Lower leg skin (tissue), 4 donors: ENCODE measurements at regions not wholly inside any gene's neighbourhood (a gene's known extent, or its start where the extent isn't known, plus 50 kb on each side); places are given as distances from the start of the nearest gene placed in this dataset.
A peak's percentile ranks its signal among the peaks of the same experiment; 100 is the strongest.

Experiments used
- DNase-seq, 2 donors: peaks; one replicate each; pipeline ENCODE4 v3.0.0-alpha.2; 2019; ENCODE audit warnings: low spot score in 2 of 2
- H3K4me3 ChIP-seq: fragments of 200-600 bp; sonication (generic); 2 replicates; pipeline ENCODE4 v1.5.1; 2017; ENCODE audit warnings: mild to moderate bottlenecking, low read depth; ENCODE audit not compliant: poor library complexity, severe bottlenecking
- POLR2A ChIP-seq, 2 donors: fragments of 450-650 bp; IDR thresholded peaks; one replicate each; pipeline ENCODE4 v1.6.1; 2016 to 2017; ENCODE audit warnings: antibody characterized with exemption in 2 of 2, mild to moderate bottlenecking in 1 of 2, moderate library complexity in 1 of 2
- WGBS, 2 donors: methylation state at CpG; one replicate each; pipeline ENCODE4 v1.1.5; 2018; 5-methylcytosine and 5-hydroxymethylcytosine counted together
- intact Hi-C: fragments of 100-400 bp; cut with DNase I; formaldehyde crosslinking; loops from one replicate; pipeline ENCODE4 v1.15.0; 2023; ENCODE audit warnings: low total_unique reads
- TF ChIP-seq, protein P1 (sequence below), 3 donors: fragments of 450-650 bp; IDR thresholded peaks; one replicate each; pipeline ENCODE4 v1.5.1; 2016; ENCODE audit warnings: antibody characterized with exemption in 3 of 3, mild to moderate bottlenecking in 3 of 3, moderate library complexity in 2 of 3

DNA sequence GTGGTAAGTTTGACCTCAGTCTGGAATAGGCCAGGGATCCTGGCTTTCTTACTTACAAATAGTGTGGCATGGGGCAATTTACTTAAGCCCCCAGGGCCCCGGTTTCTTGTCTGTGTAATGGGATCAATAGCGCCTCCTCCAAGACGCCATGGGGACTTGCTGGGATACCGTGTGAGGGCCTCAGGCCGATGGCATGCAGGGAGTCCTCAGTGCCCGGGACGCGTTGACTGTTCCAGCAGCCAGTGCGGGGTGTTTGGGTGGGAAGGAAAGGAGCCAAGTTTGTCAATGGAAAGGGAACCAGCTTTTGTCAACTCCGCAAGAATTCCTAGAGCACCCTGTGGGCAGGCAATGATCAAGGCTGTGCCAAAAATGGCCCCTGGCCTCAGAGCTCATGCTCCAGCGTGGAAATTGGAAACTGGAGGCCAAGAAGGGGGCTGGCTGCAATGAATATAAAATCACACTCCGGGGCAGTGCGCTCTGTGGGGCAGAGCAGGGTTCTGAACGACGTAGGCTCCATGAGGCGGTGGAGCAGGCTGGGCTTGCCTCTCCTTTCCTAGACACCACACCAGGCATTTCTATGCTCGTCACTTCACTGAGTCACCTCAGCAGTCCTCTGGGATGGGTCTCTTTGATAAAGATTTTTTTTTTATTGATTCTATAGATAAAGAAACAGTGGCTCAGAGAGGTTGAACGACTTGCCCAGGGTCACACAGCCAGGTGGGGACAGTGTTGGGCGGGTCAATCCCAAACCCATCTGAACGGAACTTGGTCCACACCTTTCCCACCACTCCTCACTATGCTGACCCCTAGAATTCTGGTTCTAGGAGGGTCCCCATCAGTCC, 56.7 kb upstream of the ASAP2 start:
- TF ChIP-seq, protein P1, sequence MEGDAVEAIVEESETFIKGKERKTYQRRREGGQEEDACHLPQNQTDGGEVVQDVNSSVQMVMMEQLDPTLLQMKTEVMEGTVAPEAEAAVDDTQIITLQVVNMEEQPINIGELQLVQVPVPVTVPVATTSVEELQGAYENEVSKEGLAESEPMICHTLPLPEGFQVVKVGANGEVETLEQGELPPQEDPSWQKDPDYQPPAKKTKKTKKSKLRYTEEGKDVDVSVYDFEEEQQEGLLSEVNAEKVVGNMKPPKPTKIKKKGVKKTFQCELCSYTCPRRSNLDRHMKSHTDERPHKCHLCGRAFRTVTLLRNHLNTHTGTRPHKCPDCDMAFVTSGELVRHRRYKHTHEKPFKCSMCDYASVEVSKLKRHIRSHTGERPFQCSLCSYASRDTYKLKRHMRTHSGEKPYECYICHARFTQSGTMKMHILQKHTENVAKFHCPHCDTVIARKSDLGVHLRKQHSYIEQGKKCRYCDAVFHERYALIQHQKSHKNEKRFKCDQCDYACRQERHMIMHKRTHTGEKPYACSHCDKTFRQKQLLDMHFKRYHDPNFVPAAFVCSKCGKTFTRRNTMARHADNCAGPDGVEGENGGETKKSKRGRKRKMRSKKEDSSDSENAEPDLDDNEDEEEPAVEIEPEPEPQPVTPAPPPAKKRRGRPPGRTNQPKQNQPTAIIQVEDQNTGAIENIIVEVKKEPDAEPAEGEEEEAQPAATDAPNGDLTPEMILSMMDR (IDR thresholded peaks at IDR 0.05), result no peak
- TF ChIP-seq POLR2A (IDR thresholded peaks at IDR 0.05), result no peak
- DNase-seq, result no peak
- intact Hi-C loops, result no loop called here
- H3K4me3 ChIP-seq, result no peak overlapping the region
- WGBS, 2 donors, result 81 to 86% methylated on average over 20 of the region's 20 CpGs

DNA sequence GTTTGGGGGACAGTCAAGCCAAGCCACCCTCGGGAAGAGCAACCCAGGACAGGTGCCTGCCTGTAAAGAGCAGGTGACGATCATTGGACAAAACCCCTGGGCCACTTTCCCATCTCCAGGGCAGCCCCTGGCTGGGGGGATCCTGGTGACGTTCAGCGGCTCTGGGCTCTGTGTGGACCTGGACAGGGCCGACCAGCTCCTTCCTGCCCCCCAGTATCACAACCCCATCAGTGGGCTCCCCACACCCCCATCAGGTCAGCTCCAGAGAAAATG, 57.3 kb upstream of the ASAP2 start:
- no peak for DNase-seq
- intact Hi-C loops, result no loop called here

DNA sequence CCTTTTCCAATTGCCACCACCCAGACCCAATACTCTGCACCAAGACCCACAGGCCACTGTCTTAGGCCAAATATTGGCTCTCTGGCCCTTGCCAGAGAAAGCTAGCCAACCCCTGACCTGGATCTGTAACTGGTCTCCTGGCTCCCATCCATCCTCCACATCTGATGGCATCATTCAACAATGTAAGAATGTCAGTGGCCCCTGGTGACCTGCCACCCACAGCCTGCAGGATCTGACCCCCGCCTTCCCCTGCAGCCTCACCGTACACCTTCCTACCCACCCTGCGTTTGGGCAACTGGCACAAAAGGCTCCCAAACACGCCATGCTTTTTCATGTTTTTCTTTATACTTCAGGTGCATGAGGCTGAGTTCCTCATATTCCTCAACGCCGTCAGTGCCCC, 60.0 kb upstream of the ASAP2 start:
- intact Hi-C loops, result no loop called here
- DNase-seq, result no peak
- no peak for TF ChIP-seq POLR2A (IDR thresholded peaks at IDR 0.05)
- TF ChIP-seq, protein P1 (IDR thresholded peaks at IDR 0.05), result no peak
- 76 to 94% methylated on average over 6 of the region's 6 CpGs for WGBS, 2 donors
- no peak overlapping the region for H3K4me3 ChIP-seq

More for the DNA sequence above, 57.3 kb upstream of the ASAP2 start:
- TF ChIP-seq, protein P1 (IDR thresholded peaks at IDR 0.05), result no peak
- TF ChIP-seq POLR2A (IDR thresholded peaks at IDR 0.05), result no peak
- H3K4me3 ChIP-seq, result no peak overlapping the region
- 95 to 96% methylated on average over 5 of the region's 5 CpGs for WGBS, 2 donors

DNA sequence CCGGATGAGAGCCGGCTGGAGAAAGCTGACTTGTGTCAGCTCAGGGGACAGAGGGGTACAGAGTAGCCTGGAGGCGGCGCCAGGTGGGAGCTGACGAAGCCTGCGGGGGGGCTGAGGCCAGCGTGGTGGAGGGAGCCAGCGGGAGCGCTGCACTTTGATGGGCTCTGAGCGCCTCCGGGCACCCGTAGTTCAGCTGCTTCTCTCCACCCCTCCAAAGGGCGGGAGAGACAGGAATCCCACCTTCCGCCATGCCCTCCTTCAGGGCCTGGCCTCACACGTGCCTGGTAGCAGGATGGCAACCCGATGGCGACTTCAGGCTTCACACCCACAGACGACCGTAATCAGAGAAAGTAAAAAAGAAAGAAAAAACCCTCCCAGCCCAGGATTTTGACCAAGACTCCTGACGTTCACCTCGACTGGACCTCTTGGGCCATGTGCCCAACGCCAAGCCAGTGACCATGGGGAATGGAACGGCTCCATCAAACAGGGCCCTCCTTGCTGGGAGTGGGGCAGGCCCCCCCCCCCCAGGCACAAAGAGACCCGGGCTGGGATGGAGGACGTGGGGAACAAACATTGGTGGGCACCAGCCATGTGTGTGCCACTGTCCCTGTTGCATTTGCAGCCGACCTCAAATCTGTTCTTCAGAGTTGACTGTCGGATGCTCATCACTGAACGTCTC, 60.7 kb upstream of the ASAP2 start:
- no peak for TF ChIP-seq POLR2A (IDR thresholded peaks at IDR 0.05)
- TF ChIP-seq, protein P1 (IDR thresholded peaks at IDR 0.05), result no peak
- WGBS, 2 donors, result 91% methylated on average over 28 of the region's 28 CpGs
- no peak for DNase-seq
- no peak overlapping the region for H3K4me3 ChIP-seq
- intact Hi-C loops, result no loop called here

DNA sequence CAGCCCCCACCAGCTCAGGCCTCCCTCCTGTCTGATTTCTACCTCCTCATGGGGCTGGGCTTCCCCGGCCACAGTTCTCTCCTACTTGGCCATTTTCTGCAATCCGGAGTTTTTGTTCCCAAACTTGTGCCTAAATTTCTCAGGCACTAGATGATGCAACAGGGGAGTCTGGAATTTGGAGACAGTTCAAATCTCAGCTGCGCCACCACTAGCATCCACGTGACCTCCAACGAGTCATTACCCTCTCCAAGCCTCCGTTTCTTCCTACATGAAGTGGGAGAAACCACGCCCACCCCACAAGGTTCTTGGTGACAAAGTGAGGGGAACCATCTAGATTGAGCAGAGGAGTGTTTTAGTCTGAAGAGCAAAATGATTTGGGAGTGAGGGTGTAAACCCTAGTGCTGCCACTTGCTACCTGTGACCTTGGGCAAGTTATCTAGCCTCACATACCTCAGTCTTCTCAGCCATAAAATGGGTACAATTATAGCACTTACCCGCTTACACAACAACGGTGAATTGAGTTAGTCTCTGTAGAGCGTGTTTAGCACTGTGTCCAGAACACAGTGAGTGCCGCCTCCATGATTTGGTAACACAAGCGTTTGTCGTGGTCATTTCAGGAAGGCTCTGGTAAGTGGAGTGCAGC, 61.4 kb upstream of the ASAP2 start:
- WGBS, 2 donors, result 59 to 62% methylated on average over 13 of the region's 13 CpGs
- intact Hi-C loops, result no loop called here
- no peak overlapping the region for H3K4me3 ChIP-seq
- TF ChIP-seq, protein P1 (IDR thresholded peaks at IDR 0.05), result no peak
- no peak for TF ChIP-seq POLR2A (IDR thresholded peaks at IDR 0.05)
- DNase-seq, result peak in 1 of 2 donors; percentile 53
